C4-2B (cell line): ENCODE measurements at regions not wholly inside any gene's neighbourhood (a gene's known extent, or its start where the extent isn't known, plus 50 kb on each side); places are given as distances from the start of the nearest gene placed in this dataset.

Experiments used
- ZFX ChIP-seq: fragments of 450-650 bp; IDR thresholded peaks from 2 replicates; pipeline ENCODE4 v1.6.1; 2017
- TF ChIP-seq, protein P1 (sequence below): fragments of 450-650 bp; conservative IDR thresholded peaks from 2 replicates; pipeline ENCODE4 v1.5.1; 2017; ENCODE audit warnings: mild to moderate bottlenecking

DNA sequence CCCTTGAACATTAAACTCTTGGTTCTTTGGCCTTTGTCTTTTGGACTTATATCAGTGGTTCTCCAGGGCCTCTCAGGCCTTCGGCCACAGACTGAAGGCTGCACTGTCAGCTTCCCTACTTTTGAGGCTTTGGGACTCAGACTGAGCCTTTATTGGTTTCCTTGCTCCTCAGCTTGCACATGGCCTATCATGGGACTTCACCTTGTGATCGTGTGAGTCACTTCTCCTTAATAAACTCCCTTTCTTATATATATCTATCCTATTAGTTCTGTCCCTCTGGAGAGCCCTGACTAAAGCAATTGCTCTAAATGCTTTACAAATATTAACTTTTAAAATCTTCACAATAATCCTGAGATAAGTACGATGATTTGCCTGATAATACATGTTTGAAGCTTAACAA, 353.6 kb upstream of the TRIB2 start:
- TF ChIP-seq, protein P1, sequence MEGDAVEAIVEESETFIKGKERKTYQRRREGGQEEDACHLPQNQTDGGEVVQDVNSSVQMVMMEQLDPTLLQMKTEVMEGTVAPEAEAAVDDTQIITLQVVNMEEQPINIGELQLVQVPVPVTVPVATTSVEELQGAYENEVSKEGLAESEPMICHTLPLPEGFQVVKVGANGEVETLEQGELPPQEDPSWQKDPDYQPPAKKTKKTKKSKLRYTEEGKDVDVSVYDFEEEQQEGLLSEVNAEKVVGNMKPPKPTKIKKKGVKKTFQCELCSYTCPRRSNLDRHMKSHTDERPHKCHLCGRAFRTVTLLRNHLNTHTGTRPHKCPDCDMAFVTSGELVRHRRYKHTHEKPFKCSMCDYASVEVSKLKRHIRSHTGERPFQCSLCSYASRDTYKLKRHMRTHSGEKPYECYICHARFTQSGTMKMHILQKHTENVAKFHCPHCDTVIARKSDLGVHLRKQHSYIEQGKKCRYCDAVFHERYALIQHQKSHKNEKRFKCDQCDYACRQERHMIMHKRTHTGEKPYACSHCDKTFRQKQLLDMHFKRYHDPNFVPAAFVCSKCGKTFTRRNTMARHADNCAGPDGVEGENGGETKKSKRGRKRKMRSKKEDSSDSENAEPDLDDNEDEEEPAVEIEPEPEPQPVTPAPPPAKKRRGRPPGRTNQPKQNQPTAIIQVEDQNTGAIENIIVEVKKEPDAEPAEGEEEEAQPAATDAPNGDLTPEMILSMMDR: no peak
- TF ChIP-seq ZFX: no peak
